Left lung (tissue), 4 donors: ENCODE measurements at regions not wholly inside any gene's neighbourhood (a gene's known extent, or its start where the extent isn't known, plus 50 kb on each side); places are given as distances from the start of the nearest gene placed in this dataset.

ENCODE experiments used
- ATAC-seq: fragments of 200-7000 bp; cut with Tn5 transposase; one replicate; pipeline ENCODE4 v1.9.1; 2020; ENCODE audit warnings: moderate library complexity
- DNase-seq, 4 donors: peaks; one replicate each; pipeline ENCODE4 v3.0.0-alpha.2; 2013 to 2020
- H3K27ac ChIP-seq, 2 donors: fragments of 200-600 bp; sonication (generic) in 1 of 2; one replicate each; pipeline versions ENCODE4 v1.5.0 to v1.8.0; 2020 to 2021
- H3K27me3 ChIP-seq, 2 donors: fragments of 200-600 bp; sonication (generic) in 1 of 2; one replicate each; pipeline versions ENCODE4 v1.5.0 to v1.8.0; 2020 to 2021
- H3K36me3 ChIP-seq, 2 donors: fragments of 200-600 bp; sonication (generic) in 1 of 2; one replicate each; pipeline versions ENCODE4 v1.5.0 to v1.8.0; 2020 to 2021
- H3K4me1 ChIP-seq, 2 donors: fragments of 200-600 bp; one replicate each; pipeline ENCODE4 v1.8.0; 2021
- H3K4me3 ChIP-seq, 2 donors: fragments of 200-600 bp; sonication (generic) in 1 of 2; one replicate each; pipeline versions ENCODE4 v1.5.0 to v1.8.0; 2020 to 2021; ENCODE audit warnings: mild to moderate bottlenecking in 1 of 2
- H3K9me3 ChIP-seq, 2 donors: fragments of 200-600 bp; sonication (generic) in 1 of 2; one replicate each; pipeline versions ENCODE4 v1.5.0 to v1.8.0; 2020 to 2021
- intact Hi-C, 2 donors: fragments of 100-400 bp; cut with DNase I; formaldehyde crosslinking; loops; one replicate each; pipeline versions ENCODE4 v1.11.2 to v1.14.2; 2022
- TF ChIP-seq, protein P1 (sequence below), 2 donors: fragments of 200-600 bp; sonication (generic) in 1 of 2; IDR thresholded peaks; one replicate each; pipeline versions ENCODE4 v1.5.0 to v1.8.0; 2021; ENCODE audit warnings: antibody characterized with exemption in 2 of 2
- donor health status: DM: no; HTN: yes; CAD: no.
- donor health status: DM: no; HTN: no; CAD: no.

DNA sequence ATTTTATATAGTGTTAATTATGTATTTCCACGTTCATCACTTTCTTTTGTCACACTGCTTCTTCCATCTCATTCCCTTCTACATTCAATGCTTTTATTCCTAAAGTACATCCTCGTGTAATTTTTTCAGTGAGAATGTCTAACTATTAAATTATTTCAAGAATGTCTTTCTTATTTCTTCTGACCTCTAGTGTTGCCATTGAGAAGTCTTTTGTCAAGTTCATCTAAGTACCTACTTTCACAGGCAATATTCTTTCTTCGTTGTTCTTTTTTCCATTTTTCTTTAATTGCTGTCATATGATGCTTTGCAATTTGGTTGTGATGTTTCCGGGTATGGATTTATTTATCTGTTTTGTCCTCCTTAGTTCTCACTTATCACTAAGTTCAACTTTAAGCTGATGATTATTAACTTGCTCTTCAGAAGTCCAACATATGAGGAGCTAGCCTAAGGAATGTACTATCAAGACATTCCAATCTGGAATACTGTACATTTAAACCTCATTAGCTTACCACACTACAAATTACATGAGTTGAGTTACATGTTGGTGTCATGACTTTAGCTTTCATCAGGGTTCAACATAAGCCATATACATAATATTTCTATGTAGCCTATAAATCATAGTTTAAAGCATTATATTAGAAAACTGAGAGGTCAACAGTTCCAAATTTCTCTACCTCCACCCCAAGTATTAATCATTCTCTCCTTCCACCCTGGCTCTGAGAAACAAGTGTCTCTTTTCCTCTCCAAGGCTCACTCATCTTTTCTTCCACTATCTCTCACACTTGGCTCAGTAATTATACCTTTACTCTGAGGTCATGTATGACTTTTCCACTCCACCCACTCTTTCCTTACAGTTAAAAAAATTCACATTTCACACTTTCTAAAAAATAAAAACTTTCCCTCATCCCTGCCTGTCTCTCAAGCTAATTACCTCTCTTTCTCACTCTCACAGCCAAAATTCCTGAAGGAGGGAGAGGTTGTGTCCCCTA, 81.5 kb downstream of the COX18 start:
- H3K9me3 ChIP-seq, result no peaks in the 10 kb centered on the region
- no peak overlapping the region for H3K27ac ChIP-seq
- no peaks in the 10 kb centered on the region for H3K4me1 ChIP-seq
- ATAC-seq, result no peak
- intact Hi-C loops, result no loop called here
- no peaks in the 10 kb centered on the region for H3K27me3 ChIP-seq
- H3K4me3 ChIP-seq, result no peak overlapping the region
- TF ChIP-seq, protein P1, sequence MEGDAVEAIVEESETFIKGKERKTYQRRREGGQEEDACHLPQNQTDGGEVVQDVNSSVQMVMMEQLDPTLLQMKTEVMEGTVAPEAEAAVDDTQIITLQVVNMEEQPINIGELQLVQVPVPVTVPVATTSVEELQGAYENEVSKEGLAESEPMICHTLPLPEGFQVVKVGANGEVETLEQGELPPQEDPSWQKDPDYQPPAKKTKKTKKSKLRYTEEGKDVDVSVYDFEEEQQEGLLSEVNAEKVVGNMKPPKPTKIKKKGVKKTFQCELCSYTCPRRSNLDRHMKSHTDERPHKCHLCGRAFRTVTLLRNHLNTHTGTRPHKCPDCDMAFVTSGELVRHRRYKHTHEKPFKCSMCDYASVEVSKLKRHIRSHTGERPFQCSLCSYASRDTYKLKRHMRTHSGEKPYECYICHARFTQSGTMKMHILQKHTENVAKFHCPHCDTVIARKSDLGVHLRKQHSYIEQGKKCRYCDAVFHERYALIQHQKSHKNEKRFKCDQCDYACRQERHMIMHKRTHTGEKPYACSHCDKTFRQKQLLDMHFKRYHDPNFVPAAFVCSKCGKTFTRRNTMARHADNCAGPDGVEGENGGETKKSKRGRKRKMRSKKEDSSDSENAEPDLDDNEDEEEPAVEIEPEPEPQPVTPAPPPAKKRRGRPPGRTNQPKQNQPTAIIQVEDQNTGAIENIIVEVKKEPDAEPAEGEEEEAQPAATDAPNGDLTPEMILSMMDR (IDR thresholded peaks at IDR 0.05), result no peak
- H3K36me3 ChIP-seq, result no peaks in the 10 kb centered on the region
- no peak for DNase-seq

DNA sequence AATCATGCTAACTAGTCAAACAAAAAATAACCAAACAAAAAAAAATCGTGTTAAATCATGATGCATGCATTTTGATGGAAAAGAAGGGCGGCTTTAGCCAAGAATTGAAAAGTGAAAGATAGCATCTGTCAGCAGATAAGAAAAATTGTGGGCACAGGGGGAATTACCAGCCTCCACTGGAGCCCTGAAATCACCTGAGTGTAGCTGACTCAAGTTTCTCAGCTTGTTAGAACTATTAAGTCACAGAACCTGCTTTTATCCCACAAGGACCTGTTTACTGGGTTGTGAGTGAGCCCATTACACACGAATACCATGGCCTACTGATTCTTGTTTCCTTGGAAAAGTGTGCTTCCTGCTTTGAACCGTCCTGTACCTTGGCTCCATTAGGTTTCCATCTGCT, 85.2 kb downstream of the COX18 start:
- no peak overlapping the region for H3K4me3 ChIP-seq
- no peak overlapping the region for H3K27ac ChIP-seq
- no peak for DNase-seq
- no peaks in the 10 kb centered on the region for H3K9me3 ChIP-seq
- H3K4me1 ChIP-seq, result no peaks in the 10 kb centered on the region
- no peak for ATAC-seq
- intact Hi-C loops, result no loop called here
- TF ChIP-seq, protein P1 (IDR thresholded peaks at IDR 0.05), result no peak
- no peaks in the 10 kb centered on the region for H3K27me3 ChIP-seq
- H3K36me3 ChIP-seq, result no peaks in the 10 kb centered on the region

DNA sequence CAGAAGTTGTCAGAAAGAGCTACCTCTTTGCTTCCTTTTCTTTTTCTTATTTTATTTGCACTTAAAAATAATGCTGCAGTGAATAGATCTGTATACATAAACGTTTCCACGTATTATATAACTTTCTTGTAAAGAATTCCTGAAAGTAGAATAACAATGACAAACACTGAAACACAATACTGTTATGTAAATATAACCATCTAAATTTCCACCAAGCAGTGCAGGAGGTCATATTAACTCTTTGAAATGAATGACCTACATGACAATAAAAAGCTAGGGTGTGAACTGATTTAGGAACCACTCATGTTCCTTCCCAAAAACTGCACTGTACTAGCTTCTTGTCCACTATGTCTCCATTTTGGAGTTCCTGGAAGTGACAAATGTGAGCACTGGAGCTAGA, 85.8 kb downstream of the COX18 start:
- no peak for ATAC-seq
- no peak for DNase-seq

DNA sequence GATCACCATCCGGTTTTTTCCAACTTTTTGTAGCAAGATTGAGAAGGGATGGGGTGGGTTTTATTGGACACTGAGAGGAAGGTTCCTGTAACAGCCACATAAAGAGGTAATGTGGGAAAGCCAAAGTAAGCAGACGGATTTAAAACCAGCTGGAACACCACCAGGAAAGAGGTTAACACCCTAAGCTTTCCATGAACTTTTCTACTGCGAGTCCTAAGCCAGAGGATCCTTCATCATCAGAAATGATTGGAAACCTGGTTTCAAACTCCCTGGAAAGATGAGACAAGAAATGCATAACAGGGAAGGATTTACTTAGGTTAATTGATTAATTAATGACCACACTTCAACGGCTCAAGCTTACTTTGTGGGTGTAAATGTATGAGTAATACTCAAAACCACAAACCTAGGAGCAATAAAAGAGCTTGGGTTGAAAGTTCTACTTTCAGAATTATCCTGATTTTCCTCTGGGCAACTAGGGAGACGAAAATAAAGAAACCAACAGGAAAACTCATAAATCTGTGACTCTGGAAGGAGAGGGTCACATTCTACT, 91.5 kb downstream of the COX18 start:
- peaks cover 0 to 7% of the 10 kb centered on the region in 2 donors for H3K4me1 ChIP-seq
- H3K9me3 ChIP-seq, result no peaks in the 10 kb centered on the region
- no peaks in the 10 kb centered on the region for H3K27me3 ChIP-seq
- TF ChIP-seq, protein P1 (IDR thresholded peaks at IDR 0.05), result no peak
- H3K36me3 ChIP-seq, result no peaks in the 10 kb centered on the region
- H3K4me3 ChIP-seq, result no peak overlapping the region
- DNase-seq (no peak), ATAC-seq (no peak)
- intact Hi-C loops, result no loop called here
- H3K27ac ChIP-seq, result no peak overlapping the region

More for the DNA sequence above, 85.8 kb downstream of the COX18 start:
- intact Hi-C loops, result no loop called here
- Histone ChIP-seq H3K27me3 (no peaks in the 10 kb centered on the region), H3K4me3 (no peak overlapping the region), H3K36me3 (no peaks in the 10 kb centered on the region), H3K9me3 (no peaks in the 10 kb centered on the region), H3K27ac (no peak overlapping the region), H3K4me1 (no peaks in the 10 kb centered on the region)
- TF ChIP-seq, protein P1 (IDR thresholded peaks at IDR 0.05), result no peak

DNA sequence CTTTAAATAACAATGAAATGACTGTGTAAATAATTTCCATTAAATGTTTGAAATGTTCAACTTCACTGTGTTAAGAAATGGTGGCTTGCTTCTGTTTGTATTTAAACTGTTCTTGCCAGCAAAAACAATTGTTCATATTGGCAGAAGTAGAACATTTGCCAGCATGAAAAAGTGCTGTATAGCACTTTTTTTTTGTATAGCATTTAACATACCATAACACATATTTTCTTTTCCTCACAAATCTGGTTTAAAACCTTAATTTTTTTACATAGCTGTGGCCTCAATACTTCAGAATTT, 94.1 kb downstream of the COX18 start:
- Histone ChIP-seq H3K27ac (no peak overlapping the region), H3K4me1 (peaks cover 0 to 7% of the 10 kb centered on the region in 2 donors), H3K4me3 (no peak overlapping the region), H3K36me3 (no peaks in the 10 kb centered on the region), H3K9me3 (no peaks in the 10 kb centered on the region), H3K27me3 (no peaks in the 10 kb centered on the region)
- intact Hi-C loops, result no loop called here
- TF ChIP-seq, protein P1 (IDR thresholded peaks at IDR 0.05), result no peak
- no peak for ATAC-seq
- no peak for DNase-seq
